ENCODE measurements at regions not wholly inside any gene's neighbourhood (a gene's known extent, or its start where the extent isn't known, plus 50 kb on each side); places are given as distances from the start of the nearest gene placed in this dataset.

- no peak for TF ChIP-seq CTCF (conservative IDR thresholded peaks at IDR 0.05; ENCODE audit: low read depth, low read length)
- TF ChIP-seq RFX5 (IDR thresholded peaks at IDR 0.05; ENCODE audit: low read depth, low read length) = no peak
- no peak for TF ChIP-seq CEBPB (IDR thresholded peaks at IDR 0.05; ENCODE audit: low read depth, low read length)
- no peak for TF ChIP-seq MXI1 (IDR thresholded peaks at IDR 0.05; ENCODE audit: borderline replicate concordance, low read depth, low read length)
- no peak for TF ChIP-seq NFE2L2 (IDR thresholded peaks at IDR 0.05; ENCODE audit: low read depth, low read length)
- no peak for TF ChIP-seq MAFK (IDR thresholded peaks at IDR 0.05; ENCODE audit: low read depth, low read length)
- no peak for TF ChIP-seq CHD1 (IDR thresholded peaks at IDR 0.05; ENCODE audit: low read depth, low read length)
- TF ChIP-seq ELK1 (IDR thresholded peaks at IDR 0.05; ENCODE audit: borderline replicate concordance, low read depth, low read length) = no peak
- no peak for TF ChIP-seq POLR2A (IDR thresholded peaks at IDR 0.05; ENCODE audit: low read depth, low read length)
- TF ChIP-seq, protein P1, sequence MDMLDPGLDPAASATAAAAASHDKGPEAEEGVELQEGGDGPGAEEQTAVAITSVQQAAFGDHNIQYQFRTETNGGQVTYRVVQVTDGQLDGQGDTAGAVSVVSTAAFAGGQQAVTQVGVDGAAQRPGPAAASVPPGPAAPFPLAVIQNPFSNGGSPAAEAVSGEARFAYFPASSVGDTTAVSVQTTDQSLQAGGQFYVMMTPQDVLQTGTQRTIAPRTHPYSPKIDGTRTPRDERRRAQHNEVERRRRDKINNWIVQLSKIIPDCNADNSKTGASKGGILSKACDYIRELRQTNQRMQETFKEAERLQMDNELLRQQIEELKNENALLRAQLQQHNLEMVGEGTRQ (IDR thresholded peaks at IDR 0.05; ENCODE audit: low read depth, low read length) = no peak
These were observed 225.1 kb downstream of the GATA3 start for GRCh38 chr10:8279598-8279997.

Data from IMR-90 (cell line).